AG04450 (cell line): ENCODE measurements at regions not wholly inside any gene's neighbourhood (a gene's known extent, or its start where the extent isn't known, plus 50 kb on each side); places are given as distances from the start of the nearest gene placed in this dataset.

Experiments
- CTCF ChIA-PET: fragments of 300-600, 350-600 bp; formaldehyde crosslinking; extraction: SDS; loops from one replicate; lab custom pipeline; 2022; ENCODE audit warnings: antibody characterized with exemption, inconsistent platforms; lab: Charles Lee
- POLR2A ChIA-PET: fragments of 350-600 bp; formaldehyde crosslinking; extraction: SDS; loops from one replicate; lab custom pipeline; 2021; ENCODE audit warnings: antibody characterized with exemption, inconsistent platforms; lab: Yijun Ruan, JAX
- DNase-seq: peaks from one replicate; pipeline ENCODE4 v3.0.0-alpha.2; 2011; ENCODE audit warnings: low read depth, low spot score
- H3K27ac ChIP-seq: one replicate; pipeline ENCODE4 v1.5.1; 2012; ENCODE audit warnings: low read depth, low read length, control low read depth
- H3K27me3 ChIP-seq: one replicate; pipeline ENCODE4 v1.6.0; 2012; ENCODE audit warnings: low read length; ENCODE audit not compliant: control insufficient read depth, insufficient read depth
- H3K4me3 ChIP-seq: 2 replicates; pipeline ENCODE4 v1.5.1; 2011; ENCODE audit warnings: mild to moderate bottlenecking, low read depth, low read length, control low read depth
- H3K9me3 ChIP-seq: 2 replicates; pipeline ENCODE4 v1.5.1; 2012; ENCODE audit warnings: low read length; ENCODE audit not compliant: control insufficient read depth, insufficient read depth
- TF ChIP-seq, protein P1 (sequence below): IDR thresholded peaks from 2 replicates; pipeline ENCODE4 v1.5.1; 2011; ENCODE audit warnings: low read depth, low read length, control low read depth, inconsistent platforms

DNA sequence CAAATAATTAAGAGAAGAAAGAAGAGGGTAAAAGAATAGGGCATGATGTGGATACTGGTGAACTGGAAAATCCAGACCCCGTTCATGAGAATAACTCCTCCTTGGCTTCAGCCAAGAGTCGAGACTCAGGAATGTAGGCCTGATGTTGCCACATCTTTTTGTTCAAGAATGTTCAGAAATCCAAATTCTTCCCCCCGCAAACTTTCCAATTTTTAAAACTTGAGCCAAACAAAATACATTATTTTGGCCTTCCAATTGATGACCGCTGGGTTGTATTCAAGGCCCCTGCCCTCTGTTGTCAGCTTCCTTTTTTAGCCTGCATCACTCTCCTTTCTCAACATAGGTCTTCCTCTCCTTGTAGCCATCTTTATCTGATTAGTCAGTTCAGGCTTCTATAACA lies 106.1 kb downstream of the TNFAIP3 start:
- TF ChIP-seq, protein P1, sequence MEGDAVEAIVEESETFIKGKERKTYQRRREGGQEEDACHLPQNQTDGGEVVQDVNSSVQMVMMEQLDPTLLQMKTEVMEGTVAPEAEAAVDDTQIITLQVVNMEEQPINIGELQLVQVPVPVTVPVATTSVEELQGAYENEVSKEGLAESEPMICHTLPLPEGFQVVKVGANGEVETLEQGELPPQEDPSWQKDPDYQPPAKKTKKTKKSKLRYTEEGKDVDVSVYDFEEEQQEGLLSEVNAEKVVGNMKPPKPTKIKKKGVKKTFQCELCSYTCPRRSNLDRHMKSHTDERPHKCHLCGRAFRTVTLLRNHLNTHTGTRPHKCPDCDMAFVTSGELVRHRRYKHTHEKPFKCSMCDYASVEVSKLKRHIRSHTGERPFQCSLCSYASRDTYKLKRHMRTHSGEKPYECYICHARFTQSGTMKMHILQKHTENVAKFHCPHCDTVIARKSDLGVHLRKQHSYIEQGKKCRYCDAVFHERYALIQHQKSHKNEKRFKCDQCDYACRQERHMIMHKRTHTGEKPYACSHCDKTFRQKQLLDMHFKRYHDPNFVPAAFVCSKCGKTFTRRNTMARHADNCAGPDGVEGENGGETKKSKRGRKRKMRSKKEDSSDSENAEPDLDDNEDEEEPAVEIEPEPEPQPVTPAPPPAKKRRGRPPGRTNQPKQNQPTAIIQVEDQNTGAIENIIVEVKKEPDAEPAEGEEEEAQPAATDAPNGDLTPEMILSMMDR = no peak
- no peaks in the 10 kb centered on the region for H3K9me3 ChIP-seq
- DNase-seq = no peak
- no peaks in the 10 kb centered on the region for H3K27me3 ChIP-seq
- H3K4me3 ChIP-seq = no peak overlapping the region
- ChIA-PET CTCF (interaction anchor here (1.1 to 2.0 kb wide), 2 partner anchors 29 to 265 kb away, joined by 3 to 4 read pairs; no protein-coding TSS in a partner anchor), POLR2A (no interaction called here)
- no peak overlapping the region for H3K27ac ChIP-seq

DNA sequence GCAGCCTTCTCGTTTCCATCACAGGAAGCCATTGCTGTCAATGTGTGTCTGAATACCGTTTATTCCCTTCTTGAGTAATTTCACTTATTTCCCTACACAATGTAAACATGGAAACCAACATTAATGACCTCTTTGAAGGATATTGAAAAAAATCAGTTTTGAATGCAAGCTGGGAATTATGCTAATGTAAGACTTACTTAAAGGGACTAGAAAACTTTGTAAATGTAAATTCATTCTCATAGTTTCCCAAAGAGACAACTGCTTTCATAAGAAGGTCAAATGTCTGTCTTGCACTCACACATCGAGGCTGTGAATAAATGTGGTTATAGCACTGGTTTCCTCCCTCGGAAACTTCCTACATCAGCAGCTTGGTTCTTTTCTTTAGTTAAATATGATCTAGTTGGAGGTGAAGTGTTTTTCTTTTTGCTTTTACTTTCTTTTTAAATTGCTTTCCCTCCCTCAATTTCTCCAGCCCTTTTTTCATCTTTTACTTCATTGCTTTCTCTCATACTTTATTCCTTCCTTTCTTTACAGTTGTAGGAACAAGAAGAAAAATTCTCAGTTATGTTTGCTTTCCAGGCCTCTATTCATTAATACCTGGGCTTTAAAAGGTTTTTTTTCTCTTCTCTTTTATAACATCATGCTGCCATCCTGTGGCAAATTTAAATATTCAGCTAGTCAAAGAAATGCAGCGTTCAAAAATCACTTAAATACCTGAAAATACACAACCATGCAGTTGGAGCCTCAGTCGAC lies 108.3 kb downstream of the TNFAIP3 start:
- ChIA-PET POLR2A (no interaction called here), CTCF (interaction anchor here (0.6 to 1.6 kb wide), 9 partner anchors 28 to 882 kb away, joined by 3 to 15 read pairs (median 3); no protein-coding TSS in a partner anchor)
- Histone ChIP-seq H3K27me3 (peaks cover 3% of the 10 kb centered on the region), H3K9me3 (no peaks in the 10 kb centered on the region), H3K27ac (no peak overlapping the region), H3K4me3 (no peak overlapping the region)
- no peak for DNase-seq
- TF ChIP-seq, protein P1 = peak; percentile 21

DNA sequence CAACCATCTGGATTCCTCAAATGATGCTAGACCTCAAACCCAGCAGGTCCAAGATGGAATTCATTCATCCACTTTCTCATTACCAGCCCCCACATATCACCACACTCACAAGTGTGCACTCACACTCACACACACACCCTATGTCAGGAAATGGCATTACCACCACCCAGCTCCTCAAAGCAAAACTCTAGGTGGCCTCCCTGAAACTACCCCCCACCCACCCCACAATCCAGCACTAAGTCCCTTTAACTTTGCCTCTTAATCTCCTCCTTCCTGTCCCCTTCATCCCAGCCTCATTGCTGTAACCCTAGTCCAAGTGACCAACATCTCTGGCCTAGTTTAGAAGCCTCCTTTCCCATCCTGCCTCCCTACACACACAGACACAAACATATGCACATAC lies 109.4 kb downstream of the TNFAIP3 start:
- no peak for DNase-seq
- TF ChIP-seq, protein P1 = no peak
- peaks cover 3% of the 10 kb centered on the region for H3K27me3 ChIP-seq
- H3K9me3 ChIP-seq = no peaks in the 10 kb centered on the region
- ChIA-PET CTCF (interaction anchor here (1.6 kb wide), 2 partner anchors 268 to 272 kb away, joined by 13 to 15 read pairs; no protein-coding TSS in a partner anchor), POLR2A (no interaction called here)
- no peak overlapping the region for H3K4me3 ChIP-seq
- H3K27ac ChIP-seq = no peak overlapping the region

DNA sequence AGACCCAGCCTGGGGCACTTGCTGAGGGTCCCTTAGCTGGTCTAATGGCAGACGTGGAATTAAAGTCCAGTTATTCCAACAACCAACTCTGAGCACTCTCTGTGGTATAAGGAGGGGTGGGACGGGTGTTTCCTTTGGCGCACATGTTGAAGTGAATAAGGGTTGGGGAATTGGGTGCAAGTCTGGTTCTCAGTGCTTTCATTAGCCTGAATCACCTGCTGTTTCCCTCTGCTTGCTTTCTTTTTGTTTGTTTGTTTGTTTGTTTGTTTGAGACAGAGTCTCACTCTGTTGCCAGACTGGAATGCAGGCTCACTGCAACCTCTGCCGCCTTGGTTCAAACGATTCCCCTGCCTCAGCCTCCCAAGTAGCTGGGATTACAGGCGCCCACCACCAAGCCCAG lies 110.1 kb downstream of the TNFAIP3 start:
- Histone ChIP-seq H3K9me3 (no peaks in the 10 kb centered on the region), H3K4me3 (no peak overlapping the region), H3K27me3 (peaks cover 3% of the 10 kb centered on the region), H3K27ac (no peak overlapping the region)
- TF ChIP-seq, protein P1 = no peak
- no peak for DNase-seq
- ChIA-PET CTCF (interaction anchor here (0.7 kb wide), 1 partner anchor 273 kb away, joined by 3 read pairs; no protein-coding TSS in a partner anchor), POLR2A (no interaction called here)

DNA sequence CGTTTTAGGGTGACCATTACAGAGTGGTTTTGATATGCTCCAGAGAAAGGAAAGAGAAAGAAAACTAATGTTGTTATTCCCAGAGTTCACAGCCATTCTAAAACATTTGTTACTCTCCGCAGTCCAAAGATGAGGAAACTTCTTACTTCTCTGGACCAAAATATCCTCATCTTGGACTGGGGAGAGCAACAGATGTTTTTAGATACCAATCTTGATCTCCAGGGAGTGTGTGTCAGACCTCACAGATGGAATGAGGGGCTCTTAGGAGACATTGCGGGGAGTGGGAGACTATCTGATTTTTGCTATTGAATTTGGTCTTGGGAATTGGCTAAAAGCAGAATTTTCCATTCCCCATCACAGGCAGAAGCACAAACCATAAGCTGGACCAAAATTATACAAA lies 110.8 kb downstream of the TNFAIP3 start:
- Histone ChIP-seq H3K4me3 (no peak overlapping the region), H3K27ac (no peak overlapping the region), H3K27me3 (peaks cover 3% of the 10 kb centered on the region), H3K9me3 (no peaks in the 10 kb centered on the region)
- CTCF ChIA-PET = interaction anchor here (0.7 kb wide), 1 partner anchor 273 kb away, joined by 3 read pairs; no protein-coding TSS in a partner anchor
- no peak for DNase-seq
- POLR2A ChIA-PET = no interaction called here
- TF ChIP-seq, protein P1 = no peak
